K562 (cell line): ENCODE measurements at regions not wholly inside any gene's neighbourhood (a gene's known extent, or its start where the extent isn't known, plus 50 kb on each side); places are given as distances from the start of the nearest gene placed in this dataset.

Experiments used
- ATAC-seq: fragments of 200-7000 bp; cut with Tn5 transposase; 3 replicates; pipeline ENCODE4 v1.9.1; 2020; ENCODE audit warnings: moderate library complexity
- BruUV-seq: library from RNA; stranded (reverse); fragments of 400-500 nt; replicated peaks from 2 replicates; lab custom pipeline; 2021; lab: Mats Ljungman, UMichigan
- CTCF ChIA-PET: fragments of 300-600 bp; formaldehyde crosslinking; extraction: SDS; loops from one replicate; lab custom pipeline; 2021; ENCODE audit warnings: low intra/inter-chr PET ratio; lab: Yijun Ruan, JAX
- POLR2A ChIA-PET: fragments of 300-600, 350-650 bp; sonication (Branson Sonifier 250); formaldehyde crosslinking; extraction: SDS; loops from one replicate; lab custom pipeline; 2021; ENCODE audit warnings: antibody characterized with exemption, inconsistent platforms; lab: Yijun Ruan, JAX
- DNase-seq, 4 experiments: peaks; one replicate each; pipeline versions ENCODE4 v3.0.0 to v3.0.0-alpha.2; 2011 to 2018; ENCODE audit warnings: low spot score in 3 of 4, mixed read lengths in 3 of 4; ENCODE audit errors: extremely low read depth in 1 of 4
- FAIRE-seq: peaks from 2 replicates; lab custom pipeline; 2011; peaks lifted over from hg19 to GRCh38; lab: Jason Lieb, UNC
- H2AFZ ChIP-seq: 2 replicates; pipeline ENCODE4 v1.6.0; 2011; ENCODE audit warnings: low read depth, low read length, control low read depth, inconsistent platforms
- H3K27ac ChIP-seq: fragments of 200-600 bp; 3 replicates; pipeline ENCODE4 v1.8.0; 2011; ENCODE audit warnings: low read depth, mild to moderate bottlenecking, control low read depth, inconsistent platforms, low read length, moderate library complexity, mixed read lengths; ENCODE audit errors: extremely low read depth
- H3K27me3 ChIP-seq, 2 experiments: fragments of 300-600 bp in 1 of 2; 2 replicates in 1 of 2; 3 replicates in 1 of 2; pipeline versions ENCODE4 v1.6.0 to v1.8.0; 2011; ENCODE audit warnings: inconsistent platforms in 2 of 2, low read length in 2 of 2, mild to moderate bottlenecking in 1 of 2, mixed read lengths in 1 of 2, moderate library complexity in 1 of 2; ENCODE audit not compliant: control insufficient read depth in 2 of 2, insufficient read depth in 2 of 2
- H3K36me3 ChIP-seq: fragments of 300-600 bp; 3 replicates; pipeline ENCODE4 v1.8.0; 2011; ENCODE audit warnings: mild to moderate bottlenecking, low read length, inconsistent platforms; ENCODE audit not compliant: control insufficient read depth, insufficient read depth
- H3K4me1 ChIP-seq, 2 experiments: fragments of 200-600 bp in 1 of 2; replicated peaks in 1 of 2; 2 replicates in 1 of 2; 3 replicates in 1 of 2; pipeline versions ENCODE4 v1.5.1 to v1.8.0; 2011; ENCODE audit warnings: inconsistent platforms in 2 of 2, low read length in 2 of 2, mild to moderate bottlenecking in 1 of 2, mixed read lengths in 1 of 2, moderate library complexity in 1 of 2; ENCODE audit not compliant: control insufficient read depth in 2 of 2, insufficient read depth in 2 of 2
- H3K4me2 ChIP-seq: 2 replicates; pipeline ENCODE4 v1.6.1; 2011; ENCODE audit warnings: low read length, control low read depth, inconsistent platforms, mixed read lengths; ENCODE audit not compliant: insufficient read depth
- H3K4me3 ChIP-seq: fragments of 200-600 bp; sonication (generic), shearing (Covaris generic); 2 replicates; pipeline ENCODE4 v1.5.1; 2016; ENCODE audit warnings: control low read depth, inconsistent platforms
- H3K79me2 ChIP-seq: fragments of 200-600 bp; 3 replicates; pipeline ENCODE4 v1.8.0; 2011; ENCODE audit warnings: low read length, inconsistent platforms; ENCODE audit not compliant: control insufficient read depth, insufficient read depth
- H3K9ac ChIP-seq, 2 experiments: 2 replicates each; pipeline versions ENCODE4 v1.6.0 to v1.6.1; 2011; ENCODE audit warnings: low read depth in 2 of 2, low read length in 2 of 2, control low read depth in 1 of 2, inconsistent platforms in 1 of 2, mild to moderate bottlenecking in 1 of 2, mixed read lengths in 1 of 2; ENCODE audit not compliant: insufficient read depth in 1 of 2
- H3K9me1 ChIP-seq: one replicate; pipeline ENCODE4 v1.6.0; 2011; ENCODE audit warnings: inconsistent platforms, mild to moderate bottlenecking, low read length, moderate library complexity; ENCODE audit not compliant: control insufficient read depth, insufficient read depth
- H3K9me3 ChIP-seq: replicated peaks from 2 replicates; pipeline ENCODE4 v1.5.1; 2011; ENCODE audit warnings: low read depth, low read length, inconsistent platforms; ENCODE audit not compliant: control insufficient read depth, insufficient read depth
- H4K20me1 ChIP-seq: replicated peaks from 2 replicates; pipeline ENCODE4 v1.6.1; 2011; ENCODE audit warnings: low read length, inconsistent platforms, mixed read lengths; ENCODE audit not compliant: control insufficient read depth, insufficient read depth
- DEAF1 ChIP-seq: fragments of 450-650 bp; formaldehyde crosslinking; IDR thresholded peaks from 2 replicates; pipeline ENCODE4 v1.4.0; 2020; ENCODE audit warnings: mild to moderate bottlenecking, moderate library complexity
- EGR1 ChIP-seq: fragments of 450-650 bp; conservative IDR thresholded peaks from 2 replicates; pipeline ENCODE4 v1.6.1; 2017; ENCODE audit warnings: mild to moderate bottlenecking
- ETV5 ChIP-seq: sonication (generic); formaldehyde crosslinking; IDR thresholded peaks from 2 replicates; pipeline ENCODE4 v1.4.0; 2020; ENCODE audit warnings: low read depth, mild to moderate bottlenecking, missing genetic modification reagents
- FOXJ2 ChIP-seq: fragments of 200-800 bp; sonication (Bioruptor generic); IDR thresholded peaks from 2 replicates; pipeline ENCODE4 v1.6.1; 2016; ENCODE audit warnings: missing genetic modification characterization, missing compliant biosample characterization
- GTF2A2 ChIP-seq: IDR thresholded peaks from 2 replicates; pipeline ENCODE4 v1.6.1; 2016; ENCODE audit warnings: mild to moderate bottlenecking, missing genetic modification characterization, missing compliant biosample characterization
- NEUROD1 ChIP-seq: fragments of 150-350 bp; IDR thresholded peaks from 2 replicates; pipeline ENCODE4 v1.6.1; 2014; ENCODE audit warnings: borderline replicate concordance, low read length, low read depth; ENCODE audit not compliant: partially characterized antibody
- PHF8 ChIP-seq: fragments of 200-600 bp; sonication (generic); IDR thresholded peaks from 2 replicates; pipeline ENCODE4 v1.6.1; 2012; ENCODE audit warnings: mixed run types, mild to moderate bottlenecking, inconsistent platforms, low read length, moderate library complexity, borderline replicate concordance
- USF1 ChIP-seq: sonication (generic); formaldehyde crosslinking; IDR thresholded peaks from 2 replicates; pipeline ENCODE4 v1.9.0; 2022; ENCODE audit warnings: mild to moderate bottlenecking, missing genetic modification reagents
- ZFX ChIP-seq: sonication (generic); formaldehyde crosslinking; IDR thresholded peaks from 2 replicates; pipeline ENCODE4 v1.8.0; 2022; ENCODE audit warnings: mild to moderate bottlenecking, missing genetic modification reagents, moderate library complexity
- ZNF75A ChIP-seq: fragments of 450-650 bp; formaldehyde crosslinking; IDR thresholded peaks from 2 replicates; pipeline ENCODE4 v1.4.0; 2020; ENCODE audit warnings: mild to moderate bottlenecking
- WGBS: fragments of 100-300 bp; shearing (Covaris generic); methylation state at CpG from one replicate; pipeline ENCODE4 v1.1.6; 2016; ENCODE audit warnings: low coverage, mixed read lengths; ENCODE audit not compliant: insufficient coverage; ENCODE audit errors: missing lambda C conversion rate; 5-methylcytosine and 5-hydroxymethylcytosine counted together
- in situ Hi-C: fragments of 300-500 bp; cut with MboI; formaldehyde crosslinking; loops from 4 replicates; pipeline ENCODE4 v1.15.0; 2018; ENCODE audit warnings: inconsistent platforms, mixed read lengths
- intact Hi-C: fragments of 100-400 bp; cut with micrococcal nuclease; formaldehyde crosslinking; loops from 2 replicates; pipeline ENCODE4 v1.14.2; 2022
- TF ChIP-seq, protein P1 (sequence below), 2 experiments: fragments of 200-800 bp in 1 of 2; sonication (Bioruptor generic) in 1 of 2; sonication (generic) in 1 of 2; formaldehyde crosslinking in 1 of 2; IDR thresholded peaks in 1 of 2; conservative IDR thresholded peaks in 1 of 2; 2 replicates each; pipeline versions ENCODE4 v1.5.0 to v1.6.1; 2016 to 2020; ENCODE audit warnings: missing compliant biosample characterization in 1 of 2, missing genetic modification characterization in 1 of 2, missing genetic modification reagents in 1 of 2
- TF ChIP-seq, protein P2 (sequence below): sonication (generic); IDR thresholded peaks from 2 replicates; pipeline ENCODE4 v1.6.1; 2016

- no peak for DNase-seq
- POLR2A ChIA-PET, result no interaction called here
- WGBS, result 1% methylated on average over 14 of the region's 14 CpGs
- intact Hi-C loops, result no loop called here
- BruUV-seq, result no TSS peak
- Histone ChIP-seq H3K9ac (no peak overlapping the region), H3K9me1 (no peaks in the 10 kb centered on the region), H3K79me2 (no peaks in the 10 kb centered on the region), H3K9me3 (no peaks in the 10 kb centered on the region), H4K20me1 (no peaks in the 10 kb centered on the region; the same call in 1 of the 2 replicates), H3K4me3 (no peak overlapping the region), H3K27me3 (peaks cover 11 to 65% of the 10 kb centered on the region in 2 experiments; a peak in 3 of 5 replicates), H3K36me3 (no peaks in the 10 kb centered on the region), H3K27ac (no peak overlapping the region), H2AFZ (no peak overlapping the region), H3K4me2 (no peak overlapping the region), H3K4me1 (peaks cover 0 to 11% of the 10 kb centered on the region in 2 experiments; a peak in 2 of 5 replicates)
- CTCF ChIA-PET, result no interaction called here
- FAIRE-seq, result no peak
- in situ Hi-C loops, result no loop called here
- TF ChIP-seq ZNF75A (CRISPR knock-in tag), result no peak
- TF ChIP-seq ZFX (CRISPR knock-in tag), result no peak
- no peak for TF ChIP-seq EGR1
- no peak for TF ChIP-seq USF1
- TF ChIP-seq, protein P1, sequence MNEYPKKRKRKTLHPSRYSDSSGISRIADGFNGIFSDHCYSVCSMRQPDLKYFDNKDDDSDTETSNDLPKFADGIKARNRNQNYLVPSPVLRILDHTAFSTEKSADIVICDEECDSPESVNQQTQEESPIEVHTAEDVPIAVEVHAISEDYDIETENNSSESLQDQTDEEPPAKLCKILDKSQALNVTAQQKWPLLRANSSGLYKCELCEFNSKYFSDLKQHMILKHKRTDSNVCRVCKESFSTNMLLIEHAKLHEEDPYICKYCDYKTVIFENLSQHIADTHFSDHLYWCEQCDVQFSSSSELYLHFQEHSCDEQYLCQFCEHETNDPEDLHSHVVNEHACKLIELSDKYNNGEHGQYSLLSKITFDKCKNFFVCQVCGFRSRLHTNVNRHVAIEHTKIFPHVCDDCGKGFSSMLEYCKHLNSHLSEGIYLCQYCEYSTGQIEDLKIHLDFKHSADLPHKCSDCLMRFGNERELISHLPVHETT (CRISPR knock-in tag; conservative IDR thresholded peaks at IDR 0.05 in 1 of 2, IDR thresholded peaks at IDR 0.05 in 1 of 2), result no peak
- TF ChIP-seq PHF8, result no peak
- TF ChIP-seq GTF2A2, result no peak
- TF ChIP-seq ETV5 (CRISPR knock-in tag), result no peak
- TF ChIP-seq NEUROD1, result no peak
- no peak for TF ChIP-seq DEAF1 (CRISPR knock-in tag)
- TF ChIP-seq, protein P2, sequence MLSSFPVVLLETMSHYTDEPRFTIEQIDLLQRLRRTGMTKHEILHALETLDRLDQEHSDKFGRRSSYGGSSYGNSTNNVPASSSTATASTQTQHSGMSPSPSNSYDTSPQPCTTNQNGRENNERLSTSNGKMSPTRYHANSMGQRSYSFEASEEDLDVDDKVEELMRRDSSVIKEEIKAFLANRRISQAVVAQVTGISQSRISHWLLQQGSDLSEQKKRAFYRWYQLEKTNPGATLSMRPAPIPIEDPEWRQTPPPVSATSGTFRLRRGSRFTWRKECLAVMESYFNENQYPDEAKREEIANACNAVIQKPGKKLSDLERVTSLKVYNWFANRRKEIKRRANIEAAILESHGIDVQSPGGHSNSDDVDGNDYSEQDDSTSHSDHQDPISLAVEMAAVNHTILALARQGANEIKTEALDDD, result no peak
- no peak for TF ChIP-seq FOXJ2 (tag)
- ATAC-seq, result no peak
These were observed 77.5 kb upstream of the TTC34 start for GRCh38 chr1:2879026-2879425.
